ENCODE measurements at regions not wholly inside any gene's neighbourhood (a gene's known extent, or its start where the extent isn't known, plus 50 kb on each side); places are given as distances from the start of the nearest gene placed in this dataset.

GRCh38 chr9:19879062-19879461, 90.2 kb upstream of the SLC24A2 start:
- H3K27ac ChIP-seq (ENCODE audit: extremely low read depth, low read depth, low read length) = no peak overlapping the region
- TF ChIP-seq ZNF114 (tag by site-specific recombination; IDR thresholded peaks at IDR 0.05) = no peak
- TF ChIP-seq ZNF600 (tag by site-specific recombination; IDR thresholded peaks at IDR 0.05) = no peak
- TF ChIP-seq ZBTB48 (tag by site-specific recombination; IDR thresholded peaks at IDR 0.05) = no peak
- TF ChIP-seq ZBTB20 (tag by site-specific recombination; IDR thresholded peaks at IDR 0.05) = no peak
- TF ChIP-seq ZNF324 (tag by site-specific recombination; IDR thresholded peaks at IDR 0.05) = no peak
- no peak for TF ChIP-seq ZNF211 (tag by site-specific recombination; IDR thresholded peaks at IDR 0.05; ENCODE audit: low read depth)
- no peak for TF ChIP-seq GFI1B (tag by site-specific recombination; IDR thresholded peaks at IDR 0.05)
- no peak for TF ChIP-seq EGR2 (tag by site-specific recombination; IDR thresholded peaks at IDR 0.05; ENCODE audit: low read depth)
- TF ChIP-seq ZNF639 (tag by site-specific recombination; IDR thresholded peaks at IDR 0.05) = no peak
- TF ChIP-seq ZFHX2 (tag by site-specific recombination; conservative IDR thresholded peaks at IDR 0.05) = no peak
- no peak for TF ChIP-seq ZNF292 (tag by site-specific recombination; IDR thresholded peaks at IDR 0.05; ENCODE audit: borderline replicate concordance, low read depth)
- TF ChIP-seq, protein P1, sequence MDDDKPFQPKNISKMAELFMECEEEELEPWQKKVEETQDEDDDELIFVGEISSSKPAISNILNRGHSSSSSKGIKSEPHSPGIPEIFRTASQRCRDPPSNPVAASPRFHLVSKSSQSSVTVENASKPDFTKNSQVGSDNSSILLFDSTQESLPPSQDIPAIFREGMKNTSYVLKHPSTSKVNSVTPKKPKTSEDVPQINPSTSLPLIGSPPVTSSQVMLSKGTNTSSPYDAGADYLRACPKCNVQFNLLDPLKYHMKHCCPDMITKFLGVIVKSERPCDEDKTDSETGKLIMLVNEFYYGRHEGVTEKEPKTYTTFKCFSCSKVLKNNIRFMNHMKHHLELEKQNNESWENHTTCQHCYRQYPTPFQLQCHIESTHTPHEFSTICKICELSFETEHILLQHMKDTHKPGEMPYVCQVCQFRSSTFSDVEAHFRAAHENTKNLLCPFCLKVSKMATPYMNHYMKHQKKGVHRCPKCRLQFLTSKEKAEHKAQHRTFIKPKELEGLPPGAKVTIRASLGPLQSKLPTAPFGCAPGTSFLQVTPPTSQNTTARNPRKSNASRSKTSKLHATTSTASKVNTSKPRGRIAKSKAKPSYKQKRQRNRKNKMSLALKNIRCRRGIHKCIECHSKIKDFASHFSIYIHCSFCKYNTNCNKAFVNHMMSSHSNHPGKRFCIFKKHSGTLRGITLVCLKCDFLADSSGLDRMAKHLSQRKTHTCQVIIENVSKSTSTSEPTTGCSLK (tag by site-specific recombination; IDR thresholded peaks at IDR 0.05) = no peak
- no peak for TF ChIP-seq ZNF426 (tag by site-specific recombination; IDR thresholded peaks at IDR 0.05)
- TF ChIP-seq TRIM28 (IDR thresholded peaks at IDR 0.05; ENCODE audit: borderline replicate concordance, low read length) = no peak
- no peak for TF ChIP-seq ZNF777 (tag by site-specific recombination; IDR thresholded peaks at IDR 0.05; ENCODE audit: borderline replicate concordance)
- TF ChIP-seq MYNN (tag by site-specific recombination; IDR thresholded peaks at IDR 0.05; ENCODE audit: borderline replicate concordance) = no peak
- no peak for TF ChIP-seq BCL11A (tag by site-specific recombination; IDR thresholded peaks at IDR 0.05; ENCODE audit: low read depth)
- no peak for TF ChIP-seq ZNF366 (tag by site-specific recombination; conservative IDR thresholded peaks at IDR 0.05)
- H3K36me3 ChIP-seq (ENCODE audit: control insufficient read depth in 2 of 2, insufficient read depth in 1 of 2, low read length in 2 of 2) = no peaks in the 10 kb centered on the region
- ChIA-PET POLR2A (no interaction called here), CTCF (interaction anchor here (0.6 to 0.7 kb wide), 2 partner anchors 77 to 1316 kb away, joined by 3 to 4 read pairs; no protein-coding TSS in a partner anchor)
- H3K9me3 ChIP-seq (ENCODE audit: control insufficient read depth, insufficient read depth, low read depth, low read length) = no peaks in the 10 kb centered on the region
- no peak overlapping the region for H3K4me3 ChIP-seq (ENCODE audit: low read depth, low read length)
- H3K4me1 ChIP-seq (ENCODE audit: control insufficient read depth, insufficient read depth, low read length) = no peaks in the 10 kb centered on the region

DNA sequence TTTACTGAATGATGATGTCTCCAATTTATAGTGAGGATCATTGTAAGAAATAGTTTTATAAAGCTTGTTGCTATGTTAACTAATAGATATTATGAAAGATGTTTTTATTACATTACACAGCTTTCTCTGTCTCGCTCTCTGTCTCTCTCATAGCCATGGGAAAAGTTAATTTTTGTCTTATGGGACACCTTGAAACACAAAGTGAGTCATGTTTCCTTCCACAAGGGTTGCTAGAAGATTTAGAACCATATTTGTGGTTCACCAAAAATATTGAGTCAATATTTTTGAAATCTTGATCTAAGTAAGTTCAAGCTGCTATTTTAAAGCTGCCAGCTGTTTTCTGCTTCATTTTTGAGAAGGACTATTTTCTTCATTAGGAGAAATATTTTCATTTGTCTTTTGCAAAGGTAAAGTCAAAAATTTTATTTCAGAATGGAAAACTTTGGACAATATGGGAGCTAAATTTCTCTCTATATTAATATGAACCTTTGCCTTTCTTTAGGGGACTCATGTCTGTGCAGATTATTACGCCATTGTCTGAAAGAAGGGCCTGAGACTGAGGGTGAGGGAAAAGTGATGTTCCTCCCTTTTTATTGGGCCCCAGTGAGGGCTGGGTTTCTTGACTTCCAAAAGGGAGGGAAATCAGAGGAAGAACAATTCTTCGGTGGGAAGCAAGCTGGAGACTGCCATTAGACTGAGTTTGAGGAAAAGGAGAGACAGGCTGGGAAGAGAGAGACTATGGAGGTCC, 87.9 kb upstream of the SLC24A2 start:
- Histone ChIP-seq H3K4me3 (ENCODE audit: low read depth, low read length) (no peak overlapping the region), H3K27ac (ENCODE audit: extremely low read depth, low read depth, low read length) (no peak overlapping the region), H3K36me3 (ENCODE audit: control insufficient read depth in 2 of 2, insufficient read depth in 1 of 2, low read length in 2 of 2) (no peaks in the 10 kb centered on the region), H3K9me3 (ENCODE audit: control insufficient read depth, insufficient read depth, low read depth, low read length) (no peaks in the 10 kb centered on the region), H3K4me1 (ENCODE audit: control insufficient read depth, insufficient read depth, low read length) (no peaks in the 10 kb centered on the region)
- POLR2A ChIA-PET = no interaction called here
- CTCF ChIA-PET = no interaction called here
- TF ChIP-seq ZNF776 (tag by site-specific recombination; IDR thresholded peaks at IDR 0.05; ENCODE audit: borderline replicate concordance) = no peak
- no peak for TF ChIP-seq ZNF843 (tag by site-specific recombination; IDR thresholded peaks at IDR 0.05)
- TF ChIP-seq ZNF138 (tag by site-specific recombination; IDR thresholded peaks at IDR 0.05; ENCODE audit: borderline replicate concordance) = no peak
- no peak for TF ChIP-seq ZNF610 (tag by site-specific recombination; IDR thresholded peaks at IDR 0.05; ENCODE audit: borderline replicate concordance)
- TF ChIP-seq ZBTB8A (tag by site-specific recombination; IDR thresholded peaks at IDR 0.05) = no peak
- no peak for TF ChIP-seq ZNF558 (tag by site-specific recombination; IDR thresholded peaks at IDR 0.05)
- no peak for TF ChIP-seq MYNN (tag by site-specific recombination; IDR thresholded peaks at IDR 0.05; ENCODE audit: borderline replicate concordance)
- no peak for TF ChIP-seq ZNF530 (tag by site-specific recombination; IDR thresholded peaks at IDR 0.05; ENCODE audit: low read depth)
- no peak for TF ChIP-seq ZNF510 (tag by site-specific recombination; IDR thresholded peaks at IDR 0.05; ENCODE audit: insufficient replicate concordance)
- TF ChIP-seq ZNF202 (tag by site-specific recombination; IDR thresholded peaks at IDR 0.05; ENCODE audit: borderline replicate concordance) = no peak
- TF ChIP-seq KLF8 (tag by site-specific recombination; IDR thresholded peaks at IDR 0.05) = no peak
- TF ChIP-seq ZNF133 (tag by site-specific recombination; IDR thresholded peaks at IDR 0.05) = no peak
- no peak for TF ChIP-seq ZNF747 (tag by site-specific recombination; IDR thresholded peaks at IDR 0.05)
- TF ChIP-seq, protein P2, sequence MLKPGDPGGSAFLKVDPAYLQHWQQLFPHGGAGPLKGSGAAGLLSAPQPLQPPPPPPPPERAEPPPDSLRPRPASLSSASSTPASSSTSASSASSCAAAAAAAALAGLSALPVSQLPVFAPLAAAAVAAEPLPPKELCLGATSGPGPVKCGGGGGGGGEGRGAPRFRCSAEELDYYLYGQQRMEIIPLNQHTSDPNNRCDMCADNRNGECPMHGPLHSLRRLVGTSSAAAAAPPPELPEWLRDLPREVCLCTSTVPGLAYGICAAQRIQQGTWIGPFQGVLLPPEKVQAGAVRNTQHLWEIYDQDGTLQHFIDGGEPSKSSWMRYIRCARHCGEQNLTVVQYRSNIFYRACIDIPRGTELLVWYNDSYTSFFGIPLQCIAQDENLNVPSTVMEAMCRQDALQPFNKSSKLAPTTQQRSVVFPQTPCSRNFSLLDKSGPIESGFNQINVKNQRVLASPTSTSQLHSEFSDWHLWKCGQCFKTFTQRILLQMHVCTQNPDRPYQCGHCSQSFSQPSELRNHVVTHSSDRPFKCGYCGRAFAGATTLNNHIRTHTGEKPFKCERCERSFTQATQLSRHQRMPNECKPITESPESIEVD (tag by site-specific recombination; IDR thresholded peaks at IDR 0.05) = no peak
- no peak for TF ChIP-seq KLF9 (tag by site-specific recombination; IDR thresholded peaks at IDR 0.05; ENCODE audit: low read depth)

Data from HEK293 (cell line).